Endothelial cell of umbilical vein (primary cell): ENCODE measurements at regions not wholly inside any gene's neighbourhood (a gene's known extent, or its start where the extent isn't known, plus 50 kb on each side); places are given as distances from the start of the nearest gene placed in this dataset.

Source experiments
- EZH2 ChIP-seq: IDR thresholded peaks from 2 replicates; pipeline ENCODE4 v1.6.1; 2012; ENCODE audit warnings: borderline replicate concordance, low read depth, mild to moderate bottlenecking, moderate library complexity, low read length, inconsistent platforms; ENCODE audit not compliant: severe bottlenecking
- POLR2AphosphoS5 ChIP-seq: IDR thresholded peaks from 2 replicates; pipeline ENCODE4 v1.6.1; 2012; ENCODE audit warnings: low read depth, mild to moderate bottlenecking, control low read depth, low read length, moderate library complexity; ENCODE audit not compliant: insufficient read depth

DNA sequence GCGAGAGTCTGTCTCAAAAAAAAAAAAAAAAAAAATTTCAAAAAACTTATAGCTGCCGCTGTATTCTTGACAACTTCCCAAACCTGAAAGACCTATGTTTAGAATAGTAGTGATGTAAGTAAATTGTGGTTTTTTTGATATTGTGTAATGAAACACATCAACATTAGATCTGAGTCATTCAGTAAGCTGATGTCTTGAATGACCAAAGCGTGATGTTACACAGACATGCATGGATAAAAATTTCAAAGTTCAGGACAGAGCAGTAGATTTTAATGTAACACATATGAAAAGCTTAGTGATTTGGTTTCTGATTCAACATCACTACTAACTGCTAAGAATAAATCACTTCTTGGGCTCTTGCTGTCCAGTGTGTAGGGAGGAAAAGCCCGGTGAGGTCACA is 69.3 kb upstream of the MEX3C start:
- TF ChIP-seq EZH2, result no peak
- no peak for TF ChIP-seq POLR2AphosphoS5
